HCT116 (cell line): ENCODE measurements at regions not wholly inside any gene's neighbourhood (a gene's known extent, or its start where the extent isn't known, plus 50 kb on each side); places are given as distances from the start of the nearest gene placed in this dataset.

ENCODE experiments used
- ATAC-seq: fragments of 200-7000 bp; cut with Tn5 transposase; 2 replicates; pipeline ENCODE4 v1.9.1; 2020; ENCODE audit warnings: mild to moderate bottlenecking, moderate library complexity
- BruUV-seq: library from RNA; stranded (reverse); fragments of 400-500 nt; replicated peaks from 2 replicates; lab custom pipeline; 2021; lab: Mats Ljungman, UMichigan
- CTCF ChIA-PET: fragments of 300-600 bp; sonication (Branson Sonifier 250); formaldehyde crosslinking; loops from one replicate; lab custom pipeline; 2021; ENCODE audit warnings: antibody characterized with exemption; lab: Charles Lee
- POLR2A ChIA-PET: fragments of 300-600, 350-600 bp; sonication (Branson Sonifier 250); formaldehyde crosslinking; loops from one replicate; lab custom pipeline; 2021; ENCODE audit warnings: antibody characterized with exemption; lab: Charles Lee
- RAD21 ChIA-PET, 2 experiments: fragments of 300-600 bp; sonication (Branson Sonifier 250); formaldehyde crosslinking; loops; one replicate each; lab custom pipeline; 2023; ENCODE audit warnings: low total read pairs in 2 of 2; ENCODE audit not compliant: uncharacterized antibody in 2 of 2, unreplicated experiment in 2 of 2, low non-redundant PET in 1 of 2; lab: Charles Lee
- DNase-seq: peaks from one replicate; pipeline ENCODE4 v3.0.0-alpha.2; 2010; ENCODE audit warnings: low read depth, low spot score
- H2AFZ ChIP-seq: fragments of 200-600 bp; shearing (Covaris generic), sonication (generic); 2 replicates; pipeline ENCODE4 v1.6.1; 2017; ENCODE audit warnings: low read depth, mixed run types, mixed read lengths, antibody characterized with exemption, low read length; ENCODE audit not compliant: poor library complexity, severe bottlenecking
- H3K27ac ChIP-seq: 2 replicates; pipeline ENCODE4 v1.5.1; 2012; ENCODE audit warnings: low read depth, low read length
- H3K27me3 ChIP-seq: fragments of 200-600 bp; sonication (generic); 2 replicates; pipeline ENCODE4 v1.6.1; 2016; ENCODE audit warnings: mixed run types, low read length, mixed read lengths; ENCODE audit not compliant: insufficient read depth
- H3K36me3 ChIP-seq, 2 experiments: fragments of 200-500 bp in 1 of 2; fragments of 200-600 bp in 1 of 2; sonication (Bioruptor generic) in 1 of 2; sonication (generic) in 1 of 2; 2 replicates each; pipeline versions ENCODE4 v1.5.1 to v1.6.1; 2014 to 2016; ENCODE audit warnings: low read length in 2 of 2, inconsistent platforms in 1 of 2, mixed read lengths in 1 of 2, mixed run types in 1 of 2; ENCODE audit not compliant: insufficient read depth in 2 of 2, control insufficient read depth in 1 of 2
- H3K4me1 ChIP-seq, 2 experiments: fragments of 200-600 bp in 1 of 2; sonication (generic) in 1 of 2; 2 replicates each; pipeline versions ENCODE4 v1.5.1 to v1.6.1; 2012 to 2017; ENCODE audit warnings: low read length in 2 of 2, inconsistent platforms in 1 of 2, mild to moderate bottlenecking in 1 of 2, mixed read lengths in 1 of 2, mixed run types in 1 of 2, moderate library complexity in 1 of 2; ENCODE audit not compliant: insufficient read depth in 2 of 2, control insufficient read depth in 1 of 2
- H3K4me2 ChIP-seq: fragments of 200-600 bp; sonication (generic); 2 replicates; pipeline ENCODE4 v1.6.1; 2017; ENCODE audit warnings: mixed run types, low read length, mixed read lengths
- H3K4me3 ChIP-seq, 2 experiments: fragments of 200-600 bp in 1 of 2; sonication (generic) in 1 of 2; replicated peaks in 1 of 2; 2 replicates each; pipeline ENCODE4 v1.5.1; 2011 to 2016; ENCODE audit warnings: low read length in 2 of 2, control low read depth in 1 of 2, low read depth in 1 of 2, mild to moderate bottlenecking in 1 of 2, mixed read lengths in 1 of 2, mixed run types in 1 of 2
- H3K79me2 ChIP-seq: fragments of 200-600 bp; sonication (generic); 2 replicates; pipeline ENCODE4 v1.6.1; 2017; ENCODE audit warnings: mild to moderate bottlenecking, mixed run types, low read length, moderate library complexity, mixed read lengths; ENCODE audit not compliant: insufficient read depth
- H3K9ac ChIP-seq: fragments of 200-600 bp; sonication (generic); 2 replicates; pipeline ENCODE4 v1.6.1; 2016; ENCODE audit warnings: low read length, mixed read lengths
- H3K9me2 ChIP-seq: fragments of 200-600 bp; sonication (generic), shearing (Covaris generic); 2 replicates; pipeline ENCODE4 v1.6.1; 2017; ENCODE audit warnings: mixed run types, mild to moderate bottlenecking, moderate library complexity; ENCODE audit not compliant: insufficient read depth
- H3K9me3 ChIP-seq, 2 experiments: fragments of 200-500 bp in 1 of 2; fragments of 200-600 bp in 1 of 2; sonication (Bioruptor generic) in 1 of 2; sonication (generic) in 1 of 2; 2 replicates each; pipeline ENCODE4 v1.6.1; 2014 to 2017; ENCODE audit warnings: low read length in 2 of 2, mixed read lengths in 2 of 2, inconsistent platforms in 1 of 2, low read depth in 1 of 2, mild to moderate bottlenecking in 1 of 2, mixed run types in 1 of 2, moderate library complexity in 1 of 2; ENCODE audit not compliant: control insufficient read depth in 1 of 2, insufficient read depth in 1 of 2
- H4K20me1 ChIP-seq: fragments of 200-600 bp; sonication (generic), shearing (Covaris generic); 2 replicates; pipeline ENCODE4 v1.6.1; 2017; ENCODE audit warnings: mixed run types, mild to moderate bottlenecking, moderate library complexity; ENCODE audit not compliant: insufficient read depth
- ATF3 ChIP-seq: IDR thresholded peaks from 2 replicates; pipeline ENCODE4 v1.6.1; 2012
- CEBPB ChIP-seq: IDR thresholded peaks from 2 replicates; pipeline ENCODE4 v1.6.1; 2012; ENCODE audit warnings: low read depth
- EGR1 ChIP-seq: IDR thresholded peaks from 2 replicates; pipeline ENCODE4 v1.6.1; 2012; ENCODE audit warnings: low read depth
- ELF1 ChIP-seq: IDR thresholded peaks from 2 replicates; pipeline ENCODE4 v1.6.1; 2012; ENCODE audit warnings: low read depth, borderline replicate concordance
- EZH2 ChIP-seq: fragments of 200-600 bp; sonication (generic); IDR thresholded peaks from 2 replicates; pipeline ENCODE4 v1.6.1; 2017; ENCODE audit warnings: antibody characterized with exemption, mixed run types
- FOSL1 ChIP-seq: IDR thresholded peaks from 2 replicates; pipeline ENCODE4 v1.6.1; 2012; ENCODE audit warnings: low read depth
- JUND ChIP-seq: IDR thresholded peaks from 2 replicates; pipeline ENCODE4 v1.6.1; 2012
- POLR2AphosphoS5 ChIP-seq: IDR thresholded peaks from 2 replicates; pipeline ENCODE4 v1.6.1; 2011; ENCODE audit warnings: mild to moderate bottlenecking, low read depth, low read length, moderate library complexity
- RAD21 ChIP-seq: IDR thresholded peaks from 2 replicates; pipeline ENCODE4 v1.6.1; 2012; ENCODE audit warnings: low read depth, mild to moderate bottlenecking
- REST ChIP-seq: IDR thresholded peaks from 2 replicates; pipeline ENCODE4 v1.6.1; 2012; ENCODE audit warnings: low read depth
- SIN3A ChIP-seq: IDR thresholded peaks from 2 replicates; pipeline ENCODE4 v1.6.1; 2012; ENCODE audit warnings: low read depth
- SP1 ChIP-seq: IDR thresholded peaks from 2 replicates; pipeline ENCODE4 v1.6.1; 2012; ENCODE audit warnings: low read depth
- YY1 ChIP-seq: IDR thresholded peaks from 2 replicates; pipeline ENCODE4 v1.6.1; 2011; ENCODE audit warnings: low read length, low read depth, moderate library complexity, mild to moderate bottlenecking; ENCODE audit not compliant: insufficient replicate concordance; ENCODE audit errors: extremely low read depth
- ZBTB33 ChIP-seq: IDR thresholded peaks from 2 replicates; pipeline ENCODE4 v1.6.1; 2011; ENCODE audit warnings: mild to moderate bottlenecking, low read length, moderate library complexity; ENCODE audit not compliant: insufficient replicate concordance; ENCODE audit errors: extremely low read depth
- ZNF274 ChIP-seq: fragments of 200-500 bp; sonication (Bioruptor generic); IDR thresholded peaks from 2 replicates; pipeline ENCODE4 v1.6.1; 2014; ENCODE audit warnings: mild to moderate bottlenecking, low read depth, low read length, inconsistent platforms
- intact Hi-C: fragments of 100-400 bp; cut with micrococcal nuclease; formaldehyde crosslinking; loops from 2 replicates; pipeline ENCODE4 v1.10.0; 2022

- no peaks in the 10 kb centered on the region for H3K27me3 ChIP-seq
- H3K4me2 ChIP-seq: peak overlapping the region; percentile 42
- H4K20me1 ChIP-seq: no peaks in the 10 kb centered on the region
- no peak overlapping the region for H3K27ac ChIP-seq
- ChIA-PET POLR2A (no interaction called here), RAD21 (no interaction called here), CTCF (no interaction called here)
- H3K4me1 ChIP-seq: peaks cover 11 to 19% of the 10 kb centered on the region in 2 experiments
- H3K9ac ChIP-seq: no peak overlapping the region
- TF ChIP-seq FOSL1 (peak; percentile 43), JUND (peak; percentile 29; the same call in 1 of the 2 replicates), EZH2 (no peak), SP1 (0 out of 2 replicates have a peak, but pooled peaks have one; percentile 13)
- ATAC-seq (peak; percentile 30; the same call in 1 of the 2 replicates), DNase-seq (no peak)
- intact Hi-C loops: no loop called here
- no peaks in the 10 kb centered on the region for H3K79me2 ChIP-seq
- no peak overlapping the region for H3K4me3 ChIP-seq
- H3K9me2 ChIP-seq: no peaks in the 10 kb centered on the region
- no peaks in the 10 kb centered on the region for H3K36me3 ChIP-seq
- no TSS peak for BruUV-seq
- no peaks in the 10 kb centered on the region for H3K9me3 ChIP-seq
- H2AFZ ChIP-seq: peak overlapping the region; percentile 80
Measured at GRCh38 chr10:21398563-21399231, 126.8 kb downstream of the SKIDA1 start.

GRCh38 chr10:21396889-21397288, 128.6 kb downstream of the SKIDA1 start:
- ATAC-seq: no peak
- intact Hi-C loops: no loop called here
- Histone ChIP-seq H3K27ac (no peak overlapping the region), H3K9me3 (no peaks in the 10 kb centered on the region), H2AFZ (no peak overlapping the region), H3K9me2 (no peaks in the 10 kb centered on the region), H4K20me1 (no peaks in the 10 kb centered on the region), H3K4me3 (no peak overlapping the region), H3K4me1 (peaks cover 9 to 14% of the 10 kb centered on the region in 2 experiments), H3K79me2 (no peaks in the 10 kb centered on the region), H3K36me3 (no peaks in the 10 kb centered on the region), H3K27me3 (no peaks in the 10 kb centered on the region), H3K9ac (no peak overlapping the region), H3K4me2 (no peak overlapping the region)
- DNase-seq: no peak
- ChIA-PET CTCF (no interaction called here), RAD21 (no interaction called here), POLR2A (no interaction called here)
- BruUV-seq: no TSS peak
- TF ChIP-seq CEBPB: no peak
- no peak for TF ChIP-seq REST
- TF ChIP-seq ATF3: no peak
- TF ChIP-seq ZNF274: no peak
- no peak for TF ChIP-seq YY1
- TF ChIP-seq SP1: no peak
- TF ChIP-seq JUND: no peak
- TF ChIP-seq SIN3A: no peak
- TF ChIP-seq RAD21: no peak
- no peak for TF ChIP-seq ZBTB33
- TF ChIP-seq EGR1: no peak
- TF ChIP-seq FOSL1: no peak
- TF ChIP-seq ELF1: no peak
- TF ChIP-seq POLR2AphosphoS5: no peak
- no peak for TF ChIP-seq EZH2
